ENCODE measurements at regions not wholly inside any gene's neighbourhood (a gene's known extent, or its start where the extent isn't known, plus 50 kb on each side); places are given as distances from the start of the nearest gene placed in this dataset.

- no peak overlapping the region for H3K27ac ChIP-seq
- TF ChIP-seq CTCF (conservative IDR thresholded peaks at IDR 0.05) (no peak), ZFX (IDR thresholded peaks at IDR 0.05) (no peak)
Measured at GRCh38 chr3:83706669-83707068, 1252.1 kb upstream of the CADM2 start.

DNA sequence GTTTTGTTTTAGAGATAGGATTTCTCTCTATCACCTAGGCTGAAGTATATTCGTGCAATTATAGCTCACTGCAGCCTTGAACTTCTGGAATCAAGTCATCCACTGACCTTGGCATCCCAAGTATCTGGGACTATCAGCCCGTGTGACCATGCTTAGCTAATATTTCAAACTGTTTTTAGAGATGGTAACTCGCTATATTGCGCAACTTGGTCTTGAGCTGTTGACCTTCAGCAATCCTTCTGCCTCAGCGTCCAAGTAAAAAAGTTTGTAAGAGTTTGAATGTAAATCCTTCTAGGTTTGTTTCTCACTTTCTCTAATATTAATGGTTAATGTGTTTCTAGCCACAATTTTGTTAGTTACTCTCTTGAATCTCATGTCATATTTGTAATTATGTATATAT is 1243.5 kb upstream of the CADM2 start:
- no peak for TF ChIP-seq CTCF (conservative IDR thresholded peaks at IDR 0.05)
- H3K27ac ChIP-seq, result no peak overlapping the region

DNA sequence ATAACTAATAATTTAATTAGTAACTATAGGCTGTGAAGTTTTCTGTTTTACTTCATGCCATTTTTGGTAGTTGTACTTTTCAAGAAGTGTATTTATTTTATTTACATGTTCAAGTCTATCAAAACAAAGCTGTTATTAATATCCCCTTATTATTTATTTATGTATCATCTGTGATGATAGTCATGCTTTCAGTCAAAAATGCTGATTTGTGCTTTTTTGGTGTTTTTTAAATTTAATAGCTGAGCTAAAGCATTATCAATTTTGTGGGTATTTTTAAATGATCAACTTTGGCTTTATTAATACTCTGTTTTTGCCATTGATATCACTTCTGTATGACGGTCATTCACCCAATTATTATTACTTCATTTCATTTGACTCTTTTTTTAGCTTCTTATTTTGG is 1229.2 kb upstream of the CADM2 start:
- TF ChIP-seq CTCF (conservative IDR thresholded peaks at IDR 0.05) (no peak), ZFX (IDR thresholded peaks at IDR 0.05) (no peak)
- no peak overlapping the region for H3K27ac ChIP-seq

- no peak overlapping the region for H3K27ac ChIP-seq
- no peak for TF ChIP-seq ZFX (IDR thresholded peaks at IDR 0.05)
- TF ChIP-seq CTCF (conservative IDR thresholded peaks at IDR 0.05), result no peak
Measured at GRCh38 chr3:83734656-83735055, 1224.1 kb upstream of the CADM2 start.

DNA sequence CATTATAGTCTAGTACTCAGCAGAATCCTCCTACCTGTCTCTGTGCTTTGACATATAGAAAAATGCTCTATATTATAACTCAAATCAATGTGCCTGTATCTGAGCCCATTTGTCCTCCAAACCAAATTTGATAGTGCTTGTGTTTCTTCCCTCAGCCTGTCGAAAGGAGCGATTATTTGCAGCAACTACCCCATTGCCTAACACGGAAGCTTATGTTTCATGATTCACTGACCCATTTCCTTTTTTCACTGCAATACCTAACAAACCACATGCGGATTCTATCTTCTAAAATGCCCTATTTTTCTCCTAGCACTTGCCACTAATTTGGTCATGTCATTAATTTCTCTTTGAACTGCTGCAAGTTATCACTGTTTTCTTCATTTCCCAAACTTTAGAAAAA is 1220.6 kb upstream of the CADM2 start:
- no peak overlapping the region for H3K27ac ChIP-seq
- TF ChIP-seq CTCF (conservative IDR thresholded peaks at IDR 0.05) (no peak), ZFX (IDR thresholded peaks at IDR 0.05) (no peak)

DNA sequence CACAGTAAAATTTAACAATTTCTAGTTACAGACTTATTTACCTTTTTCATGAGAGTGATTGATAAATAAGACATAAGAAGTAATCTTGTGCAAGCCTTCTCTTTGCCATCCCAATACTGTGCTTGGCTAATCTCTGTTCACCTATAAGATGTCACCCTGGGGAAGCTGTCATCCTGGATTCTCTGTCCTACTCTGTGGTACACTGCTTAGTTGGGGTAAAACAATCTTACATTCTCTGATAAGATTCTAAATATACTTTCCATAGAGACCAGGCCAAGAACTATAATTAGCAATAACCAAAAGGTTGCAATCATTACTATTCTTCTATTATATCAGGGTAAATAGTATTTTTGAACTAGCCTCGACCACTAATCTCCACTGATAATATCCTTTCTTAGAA is 1218.3 kb upstream of the CADM2 start:
- no peak overlapping the region for H3K27ac ChIP-seq
- TF ChIP-seq ZFX (IDR thresholded peaks at IDR 0.05) (no peak), CTCF (conservative IDR thresholded peaks at IDR 0.05) (no peak)

DNA sequence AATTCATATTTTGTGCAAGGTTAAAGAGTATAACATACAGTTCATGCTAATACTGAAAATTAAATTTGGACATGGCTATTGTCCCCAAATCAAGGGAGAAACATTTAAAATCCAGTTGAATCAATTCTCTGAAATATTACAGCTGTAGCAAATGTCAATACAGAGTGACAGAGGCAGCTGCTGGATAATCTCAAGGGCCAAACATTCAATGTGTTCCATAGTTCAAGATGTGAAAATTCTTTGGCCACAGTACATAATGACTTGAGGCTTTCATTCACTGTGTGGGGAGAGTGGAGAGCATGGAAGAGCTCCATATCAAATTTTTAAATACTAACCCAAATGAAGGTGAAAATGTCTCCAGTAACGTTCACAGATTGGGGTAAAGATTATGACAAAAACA is 1192.8 kb upstream of the CADM2 start:
- no peak overlapping the region for H3K27ac ChIP-seq
- no peak for TF ChIP-seq ZFX (IDR thresholded peaks at IDR 0.05)
- no peak for TF ChIP-seq CTCF (conservative IDR thresholded peaks at IDR 0.05)
